SU-DHL-6 (cell line): ENCODE measurements at regions not wholly inside any gene's neighbourhood (a gene's known extent, or its start where the extent isn't known, plus 50 kb on each side); places are given as distances from the start of the nearest gene placed in this dataset.

Experiments
- CTCF ChIP-seq: fragments of 200-600 bp; sonication (generic); IDR thresholded peaks from one replicate; pipeline ENCODE4 v1.5.1; 2017; ENCODE audit warnings: antibody characterized with exemption, mild to moderate bottlenecking, low read length, moderate library complexity; ENCODE audit not compliant: insufficient read depth, poor library complexity, severe bottlenecking
- EZH2phosphoT487 ChIP-seq: fragments of 200-600 bp; sonication (generic), shearing (Covaris generic); conservative IDR thresholded peaks from 2 replicates; pipeline ENCODE4 v1.6.1; 2018; ENCODE audit warnings: mild to moderate bottlenecking, antibody characterized with exemption, low read length, moderate library complexity, mixed read lengths

GRCh38 chr5:52277101-52277500 is 510.6 kb upstream of the ITGA1 start:
- no peak for TF ChIP-seq CTCF
- no peak for TF ChIP-seq EZH2phosphoT487
